Colon (tissue), 2 donors: ENCODE measurements at regions not wholly inside any gene's neighbourhood (a gene's known extent, or its start where the extent isn't known, plus 50 kb on each side); places are given as distances from the start of the nearest gene placed in this dataset.
"Not testable (repeated sequence)": the region's sequence is repeated elsewhere in the genome, so short reads cannot be mapped to it uniquely, and the experiment has no call there.

Experiments used
- FAIRE-seq: peaks from 2 replicates; lab custom pipeline; 2012; peaks lifted over from hg19 to GRCh38; lab: Jason Lieb, UNC
- donor health status: control.
- donor health status: control.

GRCh38 chr20:55415567-55416142 is 589.7 kb downstream of the CBLN4 start:
- FAIRE-seq = no peak

DNA sequence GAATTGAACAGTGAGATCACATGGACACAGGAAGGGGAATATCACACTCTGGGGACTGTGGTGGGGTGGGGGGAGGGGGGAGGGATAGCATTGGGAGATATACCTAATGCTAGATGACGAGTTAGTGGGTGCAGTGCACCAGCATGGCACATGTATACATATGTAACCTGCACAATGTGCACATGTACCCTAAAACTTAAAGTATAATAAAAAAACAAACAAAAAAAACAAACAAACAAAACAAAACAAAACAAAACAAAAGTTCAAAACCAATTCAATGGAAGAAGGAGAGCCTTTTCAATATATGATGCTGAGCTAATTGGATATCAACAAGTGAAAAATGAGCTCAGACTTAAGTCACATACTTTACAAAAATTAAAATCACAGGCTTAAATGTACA is 592.8 kb downstream of the CBLN4 start:
- FAIRE-seq = not testable (repeated sequence)

GRCh38 chr20:55406891-55407290 is 598.4 kb downstream of the CBLN4 start:
- FAIRE-seq = no peak

DNA sequence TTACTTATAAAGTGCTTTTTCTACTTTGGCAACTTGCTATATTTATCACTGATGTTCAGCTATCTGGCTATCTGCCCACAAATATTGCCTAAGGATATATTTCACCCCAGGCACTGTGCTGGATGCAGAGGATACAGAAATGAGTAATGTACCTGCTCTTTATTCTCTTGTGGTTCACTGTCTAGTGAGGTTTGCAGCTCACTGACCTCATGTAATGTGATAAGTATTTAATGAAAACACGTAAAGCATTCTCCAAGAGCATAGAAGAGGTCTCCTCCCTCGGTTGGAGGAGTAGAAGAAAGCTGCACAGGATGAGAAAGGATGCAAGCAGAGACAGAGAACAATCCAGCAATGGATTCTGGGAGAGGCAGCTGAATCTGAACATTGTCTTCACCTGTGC is 610.7 kb downstream of the CBLN4 start:
- no peak for FAIRE-seq

- no peak for FAIRE-seq
Measured at GRCh38 chr20:55390791-55391190, 614.5 kb downstream of the CBLN4 start.

- no peak for FAIRE-seq
Measured at GRCh38 chr20:55386686-55387085, 618.6 kb downstream of the CBLN4 start.

- no peak for FAIRE-seq
Measured at GRCh38 chr20:55375920-55376319, 629.4 kb downstream of the CBLN4 start.

DNA sequence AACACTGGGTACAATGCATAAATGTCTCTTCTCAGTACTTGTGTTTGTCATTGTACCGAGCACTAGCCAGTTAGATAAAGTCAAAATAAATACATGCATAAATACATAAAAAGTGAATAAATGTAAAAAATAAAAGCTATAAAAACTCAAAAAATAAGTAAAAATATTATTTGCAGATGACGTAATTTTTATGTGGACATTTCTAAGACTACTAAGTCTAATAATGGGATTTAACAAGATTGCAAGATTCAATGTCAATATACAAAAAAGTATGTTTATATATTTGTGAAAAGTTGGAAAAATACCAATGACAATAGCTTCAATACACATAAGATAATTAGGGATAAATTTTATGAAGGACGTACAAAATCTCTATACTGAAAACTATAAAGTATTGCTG is 639.6 kb downstream of the CBLN4 start:
- FAIRE-seq = no peak

DNA sequence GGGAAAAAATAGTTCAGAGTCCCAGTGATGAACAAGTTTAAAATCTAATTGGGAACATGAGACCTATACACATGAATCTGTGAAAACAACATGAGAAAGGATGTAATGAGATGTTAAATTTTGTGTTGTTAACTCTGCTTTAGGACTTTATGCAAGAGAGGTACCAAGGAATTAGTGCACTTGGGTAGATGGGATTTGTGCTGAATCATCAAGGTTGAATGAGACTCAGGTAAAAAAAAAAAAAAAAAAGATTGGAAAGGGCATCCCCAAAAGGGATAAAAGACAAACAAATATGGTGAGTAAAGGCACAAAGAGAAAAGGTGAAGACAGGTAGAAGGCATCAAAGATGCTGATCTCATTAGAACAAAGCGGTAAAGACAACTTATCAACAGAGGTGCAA is 644.4 kb downstream of the CBLN4 start:
- no peak for FAIRE-seq

- FAIRE-seq = no peak
Measured at GRCh38 chr20:55354720-55355119, 650.6 kb downstream of the CBLN4 start.

GRCh38 chr20:55353206-55353605 is 652.1 kb downstream of the CBLN4 start:
- no peak for FAIRE-seq

GRCh38 chr20:55348223-55348622 is 657.1 kb downstream of the CBLN4 start:
- no peak for FAIRE-seq

DNA sequence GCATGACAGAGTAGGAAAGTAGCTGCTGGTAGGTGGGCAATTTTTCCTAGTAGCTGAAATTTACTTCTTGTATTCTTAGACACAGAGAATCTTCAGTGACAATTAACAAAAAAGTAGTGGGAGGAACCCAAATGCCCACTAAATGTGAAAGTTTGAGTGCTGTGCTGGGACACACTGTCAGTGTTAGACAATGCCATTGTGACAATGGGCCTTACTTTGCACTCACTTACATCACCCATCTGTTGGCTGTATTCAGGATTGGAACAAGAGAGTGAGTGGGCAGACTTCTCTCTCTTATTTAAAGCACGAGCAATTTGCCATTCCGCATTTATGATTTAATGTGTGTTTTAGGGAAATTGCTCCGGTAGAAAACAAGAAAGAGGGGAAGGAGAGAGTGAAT is 662.5 kb downstream of the CBLN4 start:
- no peak for FAIRE-seq

- no peak for FAIRE-seq
Measured at GRCh38 chr20:55333798-55334197, 671.5 kb downstream of the CBLN4 start.

- no peak for FAIRE-seq
Measured at GRCh38 chr20:55329108-55329507, 676.2 kb downstream of the CBLN4 start.

DNA sequence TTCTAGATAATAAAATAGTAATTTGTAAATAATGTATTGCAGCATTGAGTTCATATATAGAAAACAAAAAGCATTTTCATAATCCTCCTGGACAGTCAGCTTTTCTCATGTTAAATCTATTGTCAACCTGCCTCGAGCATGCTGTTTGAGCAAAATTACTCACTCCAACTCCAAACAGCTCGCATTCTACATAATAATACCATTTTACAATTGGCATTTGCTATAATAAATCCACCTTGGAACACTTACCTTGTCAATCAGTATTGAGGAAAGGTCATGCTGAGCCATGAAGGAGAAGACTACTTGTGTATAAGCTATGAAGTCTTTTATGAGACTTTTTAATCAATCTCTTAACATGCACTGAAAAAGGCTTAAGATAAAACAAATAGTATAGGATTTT is 682.6 kb downstream of the CBLN4 start:
- FAIRE-seq = no peak

DNA sequence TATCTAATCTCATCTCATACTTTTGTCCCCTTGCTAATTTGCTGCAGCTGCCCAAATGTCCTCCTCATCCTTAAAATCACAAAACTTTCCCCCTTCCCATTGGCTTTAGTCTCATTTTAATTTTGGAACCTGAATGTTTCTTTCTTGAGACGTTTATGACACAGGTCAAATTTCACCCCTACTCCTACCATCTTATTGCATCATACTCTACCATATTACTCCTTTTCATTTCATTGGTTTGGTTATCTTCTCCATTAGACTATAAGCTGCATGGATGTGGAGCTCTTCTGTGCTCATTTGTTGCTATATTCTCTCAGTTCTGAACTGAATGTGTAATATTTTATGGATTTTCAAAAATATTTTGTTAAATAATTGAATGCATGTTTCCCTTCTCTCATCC is 688.6 kb downstream of the CBLN4 start:
- no peak for FAIRE-seq

DNA sequence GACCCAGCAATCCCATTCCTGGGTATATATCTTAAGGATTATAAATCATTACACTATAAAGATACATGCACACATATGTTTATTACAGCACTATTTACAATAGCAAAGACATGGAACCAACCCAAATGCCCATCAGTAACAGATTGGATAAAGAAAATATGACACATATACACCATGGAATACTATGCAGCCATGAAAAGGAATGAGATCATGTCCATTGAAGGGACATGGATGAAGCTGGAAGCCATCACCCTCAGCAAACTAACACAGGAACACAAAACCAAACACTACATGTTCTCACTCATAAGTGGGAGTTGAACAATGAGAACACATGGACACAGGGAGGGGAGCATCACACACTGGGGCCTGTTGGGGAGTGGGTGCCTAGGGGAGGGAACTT is 694.5 kb downstream of the CBLN4 start:
- FAIRE-seq = not testable (repeated sequence)

DNA sequence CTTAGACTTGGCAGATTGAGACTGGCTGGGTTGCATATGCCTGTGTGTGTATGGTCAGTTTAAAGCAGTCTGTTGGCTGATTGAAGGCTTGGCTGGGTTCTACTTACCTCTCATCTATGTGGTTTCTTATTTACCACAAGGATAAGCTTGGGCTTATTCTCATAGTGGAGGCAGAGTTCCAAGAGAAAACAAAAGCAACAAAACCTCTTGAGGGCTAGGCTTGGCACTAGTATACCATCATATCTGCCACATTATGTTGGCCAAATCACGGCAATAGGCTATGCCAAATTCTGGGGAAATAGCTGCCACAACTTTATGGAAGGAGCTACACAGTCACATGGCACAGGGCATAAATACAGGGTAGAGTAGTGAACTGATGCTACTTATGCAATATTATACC is 714.1 kb downstream of the CBLN4 start:
- FAIRE-seq = no peak

- no peak for FAIRE-seq
Measured at GRCh38 chr20:55283889-55284288, 721.4 kb downstream of the CBLN4 start.

- FAIRE-seq = no peak
Measured at GRCh38 chr20:55273149-55273548, 732.2 kb downstream of the CBLN4 start.

DNA sequence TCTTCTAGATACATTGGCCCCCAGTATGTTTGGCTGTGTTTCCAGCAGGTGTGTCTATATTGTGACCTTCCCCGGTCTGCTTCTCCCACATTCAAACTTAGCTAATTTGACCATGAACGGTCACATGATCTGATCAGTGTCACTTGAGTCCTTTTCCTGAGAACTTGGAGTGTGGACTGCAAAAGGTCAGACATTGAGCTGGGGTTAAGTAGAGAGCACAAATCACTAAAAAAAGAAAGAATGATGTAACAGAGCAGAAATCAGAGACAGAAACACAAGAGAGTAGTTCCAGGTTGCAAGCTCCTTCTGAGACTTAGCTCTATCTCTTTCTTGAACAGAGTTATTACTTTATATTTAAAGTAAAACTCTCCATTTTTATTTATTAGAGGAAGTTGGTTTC is 733.9 kb downstream of the CBLN4 start:
- FAIRE-seq = no peak

GRCh38 chr20:55269913-55270312 is 735.4 kb downstream of the CBLN4 start:
- no peak for FAIRE-seq

- FAIRE-seq = no peak
Measured at GRCh38 chr20:55266361-55266760, 739.0 kb downstream of the CBLN4 start.

- no peak for FAIRE-seq
Measured at GRCh38 chr20:55264703-55265239, 740.5 kb downstream of the CBLN4 start.
